Upper lobe of left lung (tissue), 4 donors: ENCODE measurements at regions not wholly inside any gene's neighbourhood (a gene's known extent, or its start where the extent isn't known, plus 50 kb on each side); places are given as distances from the start of the nearest gene placed in this dataset.

Experiments used
- CTCF ChIP-seq, 6 experiments: fragments of 450-650 bp in 4 of 6; fragments of 200-600 bp in 2 of 6; sonication (generic) in 2 of 6; IDR thresholded peaks; one replicate each; pipeline ENCODE4 v1.5.1; 2016 to 2019; ENCODE audit warnings: antibody characterized with exemption in 6 of 6
- EP300 ChIP-seq, 4 donors: sonication (generic); formaldehyde crosslinking; IDR thresholded peaks; one replicate each; pipeline ENCODE4 v1.5.1; 2017; ENCODE audit warnings: antibody characterized with exemption in 4 of 4, control low read depth in 2 of 4
- POLR2A ChIP-seq, 4 donors: fragments of 450-650 bp; IDR thresholded peaks; one replicate each; pipeline ENCODE4 v1.5.1; 2016 to 2017; ENCODE audit warnings: antibody characterized with exemption in 4 of 4, mild to moderate bottlenecking in 2 of 4
- POLR2AphosphoS5 ChIP-seq, 2 donors: sonication (generic); formaldehyde crosslinking; IDR thresholded peaks; one replicate each; pipeline ENCODE4 v1.5.1; 2017; ENCODE audit warnings: antibody characterized with exemption in 2 of 2

DNA sequence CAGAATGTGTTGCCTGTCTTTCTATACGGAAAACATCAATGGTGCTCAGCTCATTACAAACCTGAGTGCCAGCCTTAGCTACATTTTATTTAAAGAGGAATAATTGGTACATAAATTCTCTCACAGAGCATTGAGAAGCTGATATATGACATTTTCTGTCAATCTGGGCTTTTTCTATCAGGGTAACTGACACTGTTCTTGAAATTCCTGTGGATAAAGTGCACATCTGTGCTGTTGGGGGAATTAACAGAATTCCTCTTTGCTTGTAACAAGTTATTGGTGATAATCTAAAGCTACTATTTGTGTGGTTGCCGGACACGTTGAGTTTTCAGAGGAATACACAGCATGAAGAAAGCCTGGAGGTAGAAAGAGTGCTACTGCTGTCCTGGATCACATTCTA is 668.6 kb downstream of the SORCS1 start:
- TF ChIP-seq CTCF (IDR thresholded peaks at IDR 0.05) (no peak), POLR2A (IDR thresholded peaks at IDR 0.05) (no peak), POLR2AphosphoS5 (IDR thresholded peaks at IDR 0.05) (no peak), EP300 (IDR thresholded peaks at IDR 0.05) (no peak)
